Left hindlimb (tissue), 1 donor: ENCODE measurements at regions not wholly inside any gene's neighbourhood (a gene's known extent, or its start where the extent isn't known, plus 50 kb on each side); places are given as distances from the start of the nearest gene placed in this dataset.

ENCODE experiments used
- DNase-seq: peaks from one replicate; pipeline ENCODE4 v3.0.0-alpha.2; 2018

DNA sequence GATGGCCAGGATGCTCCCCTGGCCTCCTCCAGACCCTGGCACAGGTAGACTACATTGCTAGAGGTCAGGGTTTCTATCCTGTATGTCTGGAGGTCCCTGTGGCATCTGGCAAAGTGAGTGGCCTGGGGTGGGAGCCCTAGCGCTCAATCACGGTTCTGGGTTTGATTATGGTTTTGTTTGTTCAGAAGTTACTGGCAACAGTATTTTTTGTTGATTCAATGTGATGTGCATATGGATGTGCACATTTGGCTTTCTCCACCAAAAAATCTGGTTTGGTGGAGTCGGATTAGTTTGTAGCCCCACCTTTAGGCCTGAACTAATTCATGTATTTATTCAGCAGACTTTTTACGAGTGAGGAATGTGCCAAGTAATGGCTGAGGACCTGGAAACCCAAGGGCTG is 109.7 kb downstream of the VEGFA start:
- no peak for DNase-seq

GRCh38 chr6:43878823-43879495 is 108.9 kb downstream of the VEGFA start:
- DNase-seq: no peak

DNA sequence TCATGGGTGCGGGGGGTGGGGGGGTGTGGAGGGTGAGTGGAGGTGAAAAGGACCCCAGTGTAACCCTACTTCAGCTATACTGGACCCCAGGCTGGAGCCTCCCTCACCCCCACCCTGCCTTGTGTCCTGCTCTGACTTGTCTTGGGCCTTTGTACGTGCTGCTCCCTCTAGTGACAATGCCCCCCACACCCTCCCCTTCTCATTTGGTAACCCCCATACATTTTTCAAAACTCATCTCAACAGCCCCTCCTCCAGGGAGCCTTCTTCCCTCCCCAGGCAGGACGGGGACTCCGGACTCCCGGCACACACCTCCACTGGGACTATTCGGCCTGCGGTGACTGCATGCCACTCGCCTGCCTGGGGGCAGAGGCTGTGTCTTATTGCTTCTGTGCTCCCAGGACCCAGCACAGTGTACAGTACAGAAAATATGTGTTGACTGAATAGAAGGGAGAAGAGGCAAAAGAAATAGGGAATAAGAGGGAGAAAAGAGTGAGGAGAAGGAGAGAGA is 108.2 kb downstream of the VEGFA start:
- DNase-seq: no peak

DNA sequence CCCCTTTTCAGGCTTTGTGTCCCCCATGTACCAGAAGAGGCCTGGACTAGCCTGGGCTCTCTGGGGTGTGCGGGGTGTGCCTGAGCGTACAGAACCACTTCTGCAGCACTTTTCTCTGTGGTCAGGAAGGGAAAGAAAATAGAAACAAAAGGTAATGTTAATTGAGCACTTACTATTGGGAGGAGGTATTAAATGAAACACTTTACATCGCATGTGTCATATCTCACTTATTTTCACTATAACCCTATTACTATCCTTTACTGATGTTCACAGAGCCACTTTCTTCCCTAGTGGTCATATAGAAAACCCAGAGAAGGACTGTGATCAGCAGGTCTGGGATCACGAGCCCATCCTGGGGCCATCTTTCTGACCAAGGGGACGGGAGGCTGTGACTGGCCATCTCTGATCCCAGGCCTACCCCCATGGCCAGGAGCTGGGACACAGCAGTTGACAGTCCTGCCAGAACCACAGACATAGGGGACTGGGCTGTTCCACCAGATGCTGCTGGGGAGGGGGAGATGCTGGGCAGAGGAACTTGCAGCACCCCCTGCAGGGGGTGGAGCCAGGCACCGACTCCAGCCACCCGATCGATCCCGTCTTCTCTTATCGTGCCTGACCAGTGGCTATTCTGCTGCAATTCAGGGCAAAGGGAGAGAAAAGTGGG is 107.6 kb downstream of the VEGFA start:
- DNase-seq: no peak

DNA sequence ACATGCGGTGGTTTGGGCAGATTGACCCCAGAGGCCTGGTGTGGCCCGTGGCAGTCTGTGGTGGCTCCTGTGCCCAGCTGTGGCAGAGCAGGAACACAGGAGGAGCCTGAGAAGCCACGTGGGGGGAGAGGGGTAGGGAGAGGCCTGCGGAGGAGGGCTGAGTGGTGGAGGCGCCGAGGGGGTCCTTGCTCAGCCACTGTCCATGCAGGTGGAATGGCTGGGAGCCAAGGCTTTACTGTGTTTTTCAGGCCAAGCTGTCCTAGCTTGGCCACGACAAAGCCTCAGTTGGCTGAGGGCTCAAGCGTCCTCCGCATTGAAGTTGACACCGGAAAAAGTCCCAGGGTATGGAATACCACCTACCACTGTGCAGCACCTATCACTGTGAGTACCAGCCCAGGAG is 107.0 kb downstream of the VEGFA start:
- DNase-seq: no peak

- DNase-seq: peak; percentile 78
These were observed 106.6 kb downstream of the VEGFA start for GRCh38 chr6:43876602-43877001.

GRCh38 chr6:43875849-43876572 is 106.0 kb downstream of the VEGFA start:
- DNase-seq: no peak

DNA sequence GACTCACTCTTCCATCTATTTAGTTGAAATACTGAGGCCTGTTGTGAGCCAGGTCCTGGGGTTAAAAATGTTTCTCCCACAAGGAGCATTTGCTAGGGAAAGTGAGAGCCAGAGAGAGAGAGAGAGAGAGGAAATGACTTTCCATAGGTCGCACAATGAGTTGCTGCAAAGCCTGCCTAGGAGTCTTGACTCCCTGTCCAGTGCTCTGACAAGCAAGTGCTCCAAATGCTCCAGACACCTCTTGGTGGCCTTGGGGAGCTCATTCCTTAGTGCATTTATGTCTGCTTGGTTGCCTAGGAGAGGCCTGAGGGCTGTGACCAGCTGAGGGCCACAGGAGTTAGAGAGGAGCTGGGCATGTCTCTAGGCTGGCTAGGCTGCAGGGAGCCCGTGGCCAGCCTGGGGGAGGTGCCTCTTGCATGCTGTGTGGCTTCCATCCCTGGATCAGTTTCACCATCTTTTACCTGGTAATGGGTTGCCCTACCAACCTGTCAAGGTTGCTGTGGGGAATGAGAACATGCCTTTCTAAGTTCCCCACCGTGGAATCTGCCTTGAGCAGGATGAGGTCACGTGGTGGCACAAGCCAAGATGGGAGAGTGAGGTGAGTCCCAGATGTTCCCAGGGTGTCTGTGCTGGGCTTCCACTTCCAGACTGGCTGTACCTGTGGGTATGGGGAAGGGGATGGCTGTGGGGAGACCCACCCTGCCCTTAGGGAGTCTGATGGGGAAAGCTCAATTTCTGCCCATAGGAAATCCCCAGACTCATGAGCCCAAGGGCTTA is 105.0 kb downstream of the VEGFA start:
- DNase-seq: no peak

GRCh38 chr6:43873806-43874714 is 104.0 kb downstream of the VEGFA start:
- no peak for DNase-seq

DNA sequence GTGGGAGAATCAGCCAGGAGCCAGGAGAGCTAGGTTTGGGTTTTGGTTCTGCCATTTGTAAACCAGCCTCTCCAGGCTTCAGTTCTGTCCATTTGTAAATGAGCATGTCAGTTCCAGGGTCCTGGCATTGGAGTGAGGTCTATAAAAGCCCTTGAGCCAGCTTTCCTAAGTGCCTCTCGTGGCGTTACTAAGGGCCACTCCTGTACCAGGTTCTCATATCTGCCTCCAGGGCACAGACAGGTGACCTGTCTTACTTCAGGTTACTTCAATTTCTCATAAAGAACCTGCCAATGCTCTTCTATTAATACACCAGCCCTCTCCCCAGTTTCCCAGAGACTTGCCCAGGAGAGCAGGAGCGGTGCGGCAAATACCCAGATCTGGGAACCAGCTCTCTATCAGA is 101.9 kb downstream of the VEGFA start:
- DNase-seq: no peak

GRCh38 chr6:43871284-43871683 is 101.3 kb downstream of the VEGFA start:
- no peak for DNase-seq

DNA sequence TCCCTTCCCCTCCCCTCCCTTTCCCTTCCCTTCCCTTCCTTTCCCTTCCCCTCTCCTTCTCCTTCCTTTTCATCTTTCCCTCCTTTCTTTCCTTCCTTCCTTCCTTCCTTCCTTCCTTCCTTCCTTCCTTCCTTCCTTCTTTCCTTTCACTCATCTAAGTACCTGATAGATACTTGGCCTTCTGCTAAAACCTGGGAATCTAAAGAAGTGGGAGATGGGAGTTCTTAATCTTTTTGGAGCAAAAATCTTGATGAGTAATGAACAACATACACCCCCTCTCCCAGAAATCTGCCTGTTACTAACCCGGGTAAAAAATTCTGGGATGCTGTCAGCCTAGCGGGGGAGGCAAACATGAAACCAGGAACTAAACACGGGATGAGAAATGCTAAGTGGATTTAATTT is 100.7 kb downstream of the VEGFA start:
- no peak for DNase-seq

DNA sequence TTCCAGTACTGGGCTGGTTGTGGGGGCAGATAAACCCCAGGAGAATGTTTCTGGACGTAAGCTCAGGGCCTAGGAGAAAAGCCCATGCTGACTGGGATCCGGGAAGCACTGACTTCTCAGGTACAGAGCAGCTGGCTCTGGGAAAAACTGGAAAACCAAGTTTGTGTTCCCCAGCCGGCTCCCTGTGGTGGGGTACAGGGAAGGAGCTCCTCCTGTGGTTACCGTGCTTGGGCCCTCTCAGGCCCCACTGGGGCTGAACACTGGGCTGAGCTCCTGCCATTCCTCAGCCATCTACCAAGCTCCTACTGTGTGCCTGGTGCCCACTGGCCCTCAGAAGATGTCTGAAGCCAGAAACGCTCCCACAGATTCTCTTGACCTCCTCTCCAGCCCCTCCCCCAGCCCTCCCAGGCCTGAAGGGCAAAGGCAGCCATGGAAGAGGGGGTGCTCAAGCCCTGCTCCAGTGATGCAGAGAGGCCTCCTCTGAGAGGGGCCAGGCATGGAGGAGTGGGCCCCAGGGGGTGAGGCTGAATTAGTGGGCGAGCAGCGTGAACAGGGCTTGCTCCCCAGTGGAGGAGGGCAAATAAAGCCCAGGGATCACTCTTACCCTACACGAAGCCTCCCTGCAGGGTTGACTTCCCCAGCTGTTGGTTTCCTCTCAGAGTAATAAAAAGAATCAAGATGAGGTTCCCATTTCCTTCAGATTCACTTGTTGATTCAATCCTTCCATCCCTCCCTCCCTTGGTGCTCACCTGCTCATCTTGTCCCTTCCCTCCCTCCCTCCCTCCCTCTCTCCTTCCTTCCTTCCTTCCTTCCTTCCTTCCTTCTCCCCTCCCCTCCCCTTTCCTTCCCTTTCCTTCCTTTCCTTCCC is 100.0 kb downstream of the VEGFA start:
- DNase-seq: no peak

GRCh38 chr6:43869079-43869710 is 99.2 kb downstream of the VEGFA start:
- no peak for DNase-seq

- no peak for DNase-seq
These were observed 98.5 kb downstream of the VEGFA start for GRCh38 chr6:43868467-43868866.

- DNase-seq: no peak
These were observed 98.0 kb downstream of the VEGFA start for GRCh38 chr6:43867996-43868395.

DNA sequence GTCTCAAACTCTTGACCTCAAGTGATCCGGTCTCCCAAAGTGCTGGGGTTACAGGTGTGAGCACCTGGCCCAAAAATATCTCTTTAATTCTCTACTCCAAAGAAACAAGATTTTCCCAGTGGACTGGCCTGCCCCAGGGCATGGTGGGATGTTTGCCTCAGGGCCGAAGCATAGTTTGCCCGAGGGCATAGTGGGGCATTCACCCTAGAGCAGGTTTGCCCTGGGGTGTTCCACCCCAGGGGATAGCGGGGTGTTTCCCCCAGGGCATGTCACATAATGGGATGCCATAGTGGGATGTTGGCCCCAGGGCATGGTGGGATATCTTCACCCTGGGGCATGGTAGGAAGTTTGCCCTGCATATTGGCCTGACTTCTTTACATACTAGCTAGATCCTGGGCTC is 97.2 kb downstream of the VEGFA start:
- DNase-seq: no peak

DNA sequence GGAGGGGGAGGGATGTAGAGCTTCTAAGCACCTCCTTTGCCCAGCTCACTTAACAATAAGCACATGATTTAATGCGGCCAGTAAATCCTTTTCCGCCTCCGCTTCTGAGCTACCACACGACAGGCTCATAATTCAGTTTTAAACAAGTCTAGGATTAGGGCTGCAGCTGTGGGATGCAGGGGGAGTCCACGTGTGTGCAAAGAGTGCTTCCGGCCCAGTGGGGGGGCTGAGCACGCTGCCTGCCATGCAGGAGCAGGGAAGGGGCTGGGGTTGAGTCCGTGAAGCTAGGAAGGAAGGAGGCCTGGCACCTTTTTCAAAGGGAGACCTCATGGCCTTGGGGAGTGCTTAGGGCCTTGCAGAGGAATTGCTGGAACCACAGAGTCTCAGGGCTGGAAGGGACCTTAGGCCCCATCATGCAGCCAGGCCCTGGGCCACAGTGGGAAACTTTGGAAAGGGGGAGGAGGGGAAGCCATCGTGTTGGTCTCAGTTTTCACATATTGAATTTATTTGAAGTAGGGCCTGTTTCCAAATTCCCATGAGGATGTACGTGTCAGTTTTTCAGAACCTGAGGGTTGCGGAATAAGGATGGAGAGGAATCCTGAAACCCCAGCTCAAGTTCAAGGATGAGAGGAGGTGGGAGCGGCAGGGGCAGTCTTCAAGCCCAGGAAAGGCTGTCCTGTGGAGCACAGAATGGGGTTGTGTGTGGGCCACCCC is 96.1 kb downstream of the VEGFA start:
- no peak for DNase-seq

DNA sequence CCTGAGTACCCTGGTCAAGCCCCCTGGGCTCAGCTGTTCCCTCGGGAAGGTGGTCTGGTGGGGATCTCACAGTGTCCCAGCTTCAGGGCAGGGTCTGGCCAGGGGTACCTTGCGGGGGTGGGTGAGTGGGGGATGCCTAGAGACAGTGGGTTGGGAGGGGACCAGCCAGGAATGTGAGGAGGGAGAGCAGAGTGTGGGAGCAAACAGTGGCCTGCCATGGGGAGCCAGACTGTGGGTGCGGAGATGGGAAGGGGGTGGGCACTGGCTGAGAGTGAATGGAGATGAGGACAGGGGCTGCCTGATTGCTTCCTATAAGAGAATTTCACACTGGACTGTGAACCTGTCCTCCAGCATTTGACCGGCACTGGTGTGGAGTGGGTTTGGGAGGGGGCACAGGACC is 95.1 kb downstream of the VEGFA start:
- DNase-seq: no peak

DNA sequence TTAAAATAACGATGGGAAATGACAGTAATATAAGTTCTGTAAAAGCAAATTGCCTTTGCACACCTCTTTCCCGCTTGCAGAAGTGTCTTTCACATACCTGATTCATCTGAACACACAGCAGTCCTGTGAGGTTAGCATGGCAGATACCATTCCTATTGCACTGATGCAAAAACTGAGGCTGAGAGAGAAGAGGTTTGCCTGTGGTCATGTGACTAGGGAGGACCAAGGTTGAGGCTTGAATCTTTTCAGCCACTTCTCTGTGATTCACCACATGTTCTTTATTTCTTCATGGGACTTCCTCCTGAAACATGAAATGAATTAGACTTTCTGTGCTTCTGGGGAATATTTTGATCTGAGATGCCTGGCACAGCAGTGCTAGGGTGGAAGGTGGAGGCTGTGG is 92.9 kb downstream of the VEGFA start:
- no peak for DNase-seq
